ENCODE measurements at regions not wholly inside any gene's neighbourhood (a gene's known extent, or its start where the extent isn't known, plus 50 kb on each side); places are given as distances from the start of the nearest gene placed in this dataset.

- DNase-seq = no peak
- no peaks in the 10 kb centered on the region for H3K4me1 ChIP-seq
- H3K27ac ChIP-seq = no peak overlapping the region
- no peaks in the 10 kb centered on the region for H3K36me3 ChIP-seq
- intact Hi-C loops (cut with DNase I) = no loop called here
- no peak for TF ChIP-seq POLR2A (IDR thresholded peaks at IDR 0.05)
- TF ChIP-seq CTCF (IDR thresholded peaks at IDR 0.05) = no peak
- no peak overlapping the region for H3K4me3 ChIP-seq (replicated peaks in 1 of 3)
- 69 to 73% methylated on average over 3 of the region's 3 CpGs for WGBS, 2 donors
- no peaks in the 10 kb centered on the region for H3K9me3 ChIP-seq
- no peaks in the 10 kb centered on the region for H3K27me3 ChIP-seq
Observed at GRCh38 chr3:152768478-152768877, 66.5 kb upstream of the P2RY1 start.

- no peak overlapping the region for H3K4me3 ChIP-seq (replicated peaks in 1 of 3)
- intact Hi-C loops (cut with DNase I) = no loop called here
- no peaks in the 10 kb centered on the region for H3K4me1 ChIP-seq
- H3K27ac ChIP-seq = no peak overlapping the region
- no peaks in the 10 kb centered on the region for H3K27me3 ChIP-seq
- no peaks in the 10 kb centered on the region for H3K9me3 ChIP-seq
- DNase-seq = no peak
- no peak for TF ChIP-seq CTCF (IDR thresholded peaks at IDR 0.05)
- no peak for TF ChIP-seq POLR2A (IDR thresholded peaks at IDR 0.05)
- H3K36me3 ChIP-seq = no peaks in the 10 kb centered on the region
Observed at GRCh38 chr3:152769523-152769922, 65.4 kb upstream of the P2RY1 start.

GRCh38 chr3:152770296-152770695 is 64.6 kb upstream of the P2RY1 start:
- no peak overlapping the region for H3K27ac ChIP-seq
- intact Hi-C loops (cut with DNase I) = no loop called here
- H3K9me3 ChIP-seq = no peaks in the 10 kb centered on the region
- H3K27me3 ChIP-seq = no peaks in the 10 kb centered on the region
- H3K4me1 ChIP-seq = no peaks in the 10 kb centered on the region
- 93 to 97% methylated on average over 2 of the region's 2 CpGs for WGBS, 2 donors
- H3K36me3 ChIP-seq = no peaks in the 10 kb centered on the region
- no peak for TF ChIP-seq POLR2A (IDR thresholded peaks at IDR 0.05)
- TF ChIP-seq CTCF (IDR thresholded peaks at IDR 0.05) = no peak
- no peak for DNase-seq
- H3K4me3 ChIP-seq (replicated peaks in 1 of 3) = no peak overlapping the region

- Histone ChIP-seq H3K4me1 (no peaks in the 10 kb centered on the region), H3K27me3 (no peaks in the 10 kb centered on the region), H3K4me3 (replicated peaks in 1 of 3) (no peak overlapping the region), H3K36me3 (no peaks in the 10 kb centered on the region), H3K27ac (no peak overlapping the region), H3K9me3 (no peaks in the 10 kb centered on the region)
- no peak for DNase-seq
- intact Hi-C loops (cut with DNase I) = no loop called here
- WGBS, 2 donors = 92 to 95% methylated on average over 1 of the region's 1 CpG
- TF ChIP-seq CTCF (IDR thresholded peaks at IDR 0.05) (no peak), POLR2A (IDR thresholded peaks at IDR 0.05) (no peak)
Observed at GRCh38 chr3:152771120-152771519, 63.8 kb upstream of the P2RY1 start.

GRCh38 chr3:152772674-152773225 is 62.2 kb upstream of the P2RY1 start:
- H3K27me3 ChIP-seq = no peaks in the 10 kb centered on the region
- H3K4me3 ChIP-seq (replicated peaks in 1 of 3) = no peak overlapping the region
- no peaks in the 10 kb centered on the region for H3K9me3 ChIP-seq
- 76 to 77% methylated on average over 2 of the region's 2 CpGs for WGBS, 2 donors
- H3K36me3 ChIP-seq = no peaks in the 10 kb centered on the region
- intact Hi-C loops (cut with DNase I) = no loop called here
- H3K27ac ChIP-seq = no peak overlapping the region
- no peak for DNase-seq
- H3K4me1 ChIP-seq = no peaks in the 10 kb centered on the region
- TF ChIP-seq CTCF (IDR thresholded peaks at IDR 0.05) (no peak), POLR2A (IDR thresholded peaks at IDR 0.05) (no peak)

Data from thyroid gland (tissue), 4 donors.